ENCODE measurements at regions not wholly inside any gene's neighbourhood (a gene's known extent, or its start where the extent isn't known, plus 50 kb on each side); places are given as distances from the start of the nearest gene placed in this dataset.

DNA sequence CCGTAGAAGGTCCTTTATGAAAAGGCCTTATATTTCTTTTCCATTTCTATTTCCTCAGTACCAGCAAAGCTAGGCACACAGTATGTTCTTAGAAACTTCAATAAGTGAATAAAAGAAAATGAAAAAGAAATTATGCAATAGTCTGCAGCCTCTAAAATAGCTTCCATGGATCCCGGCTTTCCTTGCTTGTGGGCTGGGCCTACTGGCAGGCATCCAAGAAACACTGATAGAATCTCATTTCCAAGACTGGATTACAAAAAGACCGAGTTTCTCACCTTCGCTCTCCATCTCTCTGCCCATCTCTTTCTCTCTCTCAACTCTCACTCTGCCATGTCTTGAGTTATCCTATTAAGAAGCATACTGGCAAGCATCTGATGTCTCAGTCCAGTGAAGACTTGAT is 187.5 kb upstream of the FKBP1C start:
- TF ChIP-seq, protein P1, sequence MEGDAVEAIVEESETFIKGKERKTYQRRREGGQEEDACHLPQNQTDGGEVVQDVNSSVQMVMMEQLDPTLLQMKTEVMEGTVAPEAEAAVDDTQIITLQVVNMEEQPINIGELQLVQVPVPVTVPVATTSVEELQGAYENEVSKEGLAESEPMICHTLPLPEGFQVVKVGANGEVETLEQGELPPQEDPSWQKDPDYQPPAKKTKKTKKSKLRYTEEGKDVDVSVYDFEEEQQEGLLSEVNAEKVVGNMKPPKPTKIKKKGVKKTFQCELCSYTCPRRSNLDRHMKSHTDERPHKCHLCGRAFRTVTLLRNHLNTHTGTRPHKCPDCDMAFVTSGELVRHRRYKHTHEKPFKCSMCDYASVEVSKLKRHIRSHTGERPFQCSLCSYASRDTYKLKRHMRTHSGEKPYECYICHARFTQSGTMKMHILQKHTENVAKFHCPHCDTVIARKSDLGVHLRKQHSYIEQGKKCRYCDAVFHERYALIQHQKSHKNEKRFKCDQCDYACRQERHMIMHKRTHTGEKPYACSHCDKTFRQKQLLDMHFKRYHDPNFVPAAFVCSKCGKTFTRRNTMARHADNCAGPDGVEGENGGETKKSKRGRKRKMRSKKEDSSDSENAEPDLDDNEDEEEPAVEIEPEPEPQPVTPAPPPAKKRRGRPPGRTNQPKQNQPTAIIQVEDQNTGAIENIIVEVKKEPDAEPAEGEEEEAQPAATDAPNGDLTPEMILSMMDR (IDR thresholded peaks at IDR 0.05; ENCODE audit: poor library complexity, severe bottlenecking), result no peak
- TF ChIP-seq POLR2AphosphoS5 (IDR thresholded peaks at IDR 0.05) (no peak), SMC3 (conservative IDR thresholded peaks at IDR 0.05; ENCODE audit: poor library complexity) (no peak), TAF1 (IDR thresholded peaks at IDR 0.05; ENCODE audit: low read depth) (no peak), EZH2 (IDR thresholded peaks at IDR 0.05; ENCODE audit: borderline replicate concordance, insufficient read depth, low read length, poor library complexity, severe bottlenecking) (no peak)
- TF ChIP-seq, protein P2, sequence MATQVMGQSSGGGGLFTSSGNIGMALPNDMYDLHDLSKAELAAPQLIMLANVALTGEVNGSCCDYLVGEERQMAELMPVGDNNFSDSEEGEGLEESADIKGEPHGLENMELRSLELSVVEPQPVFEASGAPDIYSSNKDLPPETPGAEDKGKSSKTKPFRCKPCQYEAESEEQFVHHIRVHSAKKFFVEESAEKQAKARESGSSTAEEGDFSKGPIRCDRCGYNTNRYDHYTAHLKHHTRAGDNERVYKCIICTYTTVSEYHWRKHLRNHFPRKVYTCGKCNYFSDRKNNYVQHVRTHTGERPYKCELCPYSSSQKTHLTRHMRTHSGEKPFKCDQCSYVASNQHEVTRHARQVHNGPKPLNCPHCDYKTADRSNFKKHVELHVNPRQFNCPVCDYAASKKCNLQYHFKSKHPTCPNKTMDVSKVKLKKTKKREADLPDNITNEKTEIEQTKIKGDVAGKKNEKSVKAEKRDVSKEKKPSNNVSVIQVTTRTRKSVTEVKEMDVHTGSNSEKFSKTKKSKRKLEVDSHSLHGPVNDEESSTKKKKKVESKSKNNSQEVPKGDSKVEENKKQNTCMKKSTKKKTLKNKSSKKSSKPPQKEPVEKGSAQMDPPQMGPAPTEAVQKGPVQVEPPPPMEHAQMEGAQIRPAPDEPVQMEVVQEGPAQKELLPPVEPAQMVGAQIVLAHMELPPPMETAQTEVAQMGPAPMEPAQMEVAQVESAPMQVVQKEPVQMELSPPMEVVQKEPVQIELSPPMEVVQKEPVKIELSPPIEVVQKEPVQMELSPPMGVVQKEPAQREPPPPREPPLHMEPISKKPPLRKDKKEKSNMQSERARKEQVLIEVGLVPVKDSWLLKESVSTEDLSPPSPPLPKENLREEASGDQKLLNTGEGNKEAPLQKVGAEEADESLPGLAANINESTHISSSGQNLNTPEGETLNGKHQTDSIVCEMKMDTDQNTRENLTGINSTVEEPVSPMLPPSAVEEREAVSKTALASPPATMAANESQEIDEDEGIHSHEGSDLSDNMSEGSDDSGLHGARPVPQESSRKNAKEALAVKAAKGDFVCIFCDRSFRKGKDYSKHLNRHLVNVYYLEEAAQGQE (IDR thresholded peaks at IDR 0.05; ENCODE audit: borderline replicate concordance), result no peak

Measured in neural cell (in vitro differentiated cells).